Liver (tissue), 8 donors: ENCODE measurements at regions not wholly inside any gene's neighbourhood (a gene's known extent, or its start where the extent isn't known, plus 50 kb on each side); places are given as distances from the start of the nearest gene placed in this dataset.
A peak's percentile ranks its signal among the peaks of the same experiment; 100 is the strongest.

ENCODE experiments used
- DNase-seq: peaks from one replicate; pipeline ENCODE4 v3.0.0-alpha.2; 2017; ENCODE audit warnings: low spot score
- H3K27ac ChIP-seq, 2 donors: one replicate each; pipeline ENCODE4 v1.7.0; 2013; ENCODE audit warnings: inconsistent platforms in 2 of 2, low read length in 2 of 2, control low read depth in 1 of 2, low read depth in 1 of 2, mild to moderate bottlenecking in 1 of 2
- H3K27me3 ChIP-seq, 4 donors: one replicate each; pipeline versions ENCODE4 v1.6.1 to v1.7.0; 2013; ENCODE audit warnings: low read length in 3 of 4, inconsistent platforms in 1 of 4, mild to moderate bottlenecking in 1 of 4, moderate library complexity in 1 of 4; ENCODE audit not compliant: control insufficient read depth in 4 of 4, insufficient read depth in 4 of 4
- H3K36me3 ChIP-seq, 4 donors: one replicate each; pipeline versions ENCODE4 v1.6.1 to v1.7.0; 2013; ENCODE audit warnings: low read length in 3 of 4, mild to moderate bottlenecking in 3 of 4, low read depth in 1 of 4, moderate library complexity in 1 of 4; ENCODE audit not compliant: control insufficient read depth in 4 of 4, insufficient read depth in 3 of 4
- H3K4me1 ChIP-seq, 4 donors: one replicate each; pipeline versions ENCODE4 v1.6.1 to v1.7.0; 2013; ENCODE audit warnings: low read length in 3 of 4, mild to moderate bottlenecking in 3 of 4, moderate library complexity in 1 of 4; ENCODE audit not compliant: control insufficient read depth in 4 of 4, insufficient read depth in 4 of 4
- H3K4me3 ChIP-seq, 3 donors: one replicate each; pipeline versions ENCODE4 v1.6.1 to v1.7.0; 2013; ENCODE audit warnings: low read length in 3 of 3, control low read depth in 1 of 3, low read depth in 1 of 3, mild to moderate bottlenecking in 1 of 3
- H3K9ac ChIP-seq, 2 donors: one replicate each; pipeline ENCODE4 v1.7.0; 2013; ENCODE audit warnings: low read length in 2 of 2, mild to moderate bottlenecking in 2 of 2, moderate library complexity in 2 of 2, control low read depth in 1 of 2, low read depth in 1 of 2
- H3K9me3 ChIP-seq, 4 donors: one replicate each; pipeline versions ENCODE4 v1.6.1 to v1.7.0; 2013; ENCODE audit warnings: low read length in 3 of 4; ENCODE audit not compliant: control insufficient read depth in 4 of 4
- EGR1 ChIP-seq, 2 donors: IDR thresholded peaks; 2 replicates each; pipeline ENCODE4 v1.6.1; 2016 to 2018; ENCODE audit warnings: antibody characterized with exemption in 2 of 2, low read depth in 2 of 2
- FOXA1 ChIP-seq: IDR thresholded peaks from 2 replicates; pipeline ENCODE4 v1.6.1; 2016; ENCODE audit warnings: antibody characterized with exemption
- FOXA2 ChIP-seq: IDR thresholded peaks from 2 replicates; pipeline ENCODE4 v1.6.1; 2016; ENCODE audit warnings: antibody characterized with exemption
- GABPA ChIP-seq, 2 donors: IDR thresholded peaks in 1 of 2; conservative IDR thresholded peaks in 1 of 2; 2 replicates each; pipeline ENCODE4 v1.6.1; 2016; ENCODE audit warnings: antibody characterized with exemption in 2 of 2, mild to moderate bottlenecking in 1 of 2, moderate library complexity in 1 of 2
- HNF4A ChIP-seq, 2 donors: conservative IDR thresholded peaks; 2 replicates each; pipeline ENCODE4 v1.6.1; 2016; ENCODE audit warnings: antibody characterized with exemption in 2 of 2, mild to moderate bottlenecking in 2 of 2
- HNF4G ChIP-seq: IDR thresholded peaks from 2 replicates; pipeline ENCODE4 v1.6.1; 2016; ENCODE audit warnings: antibody characterized with exemption
- JUND ChIP-seq, 2 donors: IDR thresholded peaks; 2 replicates each; pipeline ENCODE4 v1.6.1; 2016; ENCODE audit warnings: antibody characterized with exemption in 2 of 2
- NR2F2 ChIP-seq: IDR thresholded peaks from 2 replicates; pipeline ENCODE4 v1.6.1; 2016; ENCODE audit warnings: antibody characterized with exemption
- RAD21 ChIP-seq, 2 donors: IDR thresholded peaks; 2 replicates each; pipeline ENCODE4 v1.6.1; 2016; ENCODE audit warnings: antibody characterized with exemption in 2 of 2, mild to moderate bottlenecking in 2 of 2
- RXRA ChIP-seq, 2 donors: IDR thresholded peaks; 2 replicates each; pipeline ENCODE4 v1.6.1; 2017 to 2018; ENCODE audit warnings: antibody characterized with exemption in 2 of 2, mild to moderate bottlenecking in 1 of 2
- TAF1 ChIP-seq: conservative IDR thresholded peaks from 2 replicates; pipeline ENCODE4 v1.6.1; 2016; ENCODE audit warnings: antibody characterized with exemption, mild to moderate bottlenecking
- YY1 ChIP-seq: IDR thresholded peaks from 2 replicates; pipeline ENCODE4 v1.6.1; 2016; ENCODE audit warnings: antibody characterized with exemption, mild to moderate bottlenecking
- WGBS: extraction: QIAGEN DNeasy Blood & Tissue Kit; methylation state at CpG from one replicate; pipeline ENCODE4 v1.1.7; 2013; 5-methylcytosine and 5-hydroxymethylcytosine counted together
- TF ChIP-seq, protein P1 (sequence below): IDR thresholded peaks from 2 replicates; pipeline ENCODE4 v1.6.1; 2016; ENCODE audit warnings: antibody characterized with exemption
- TF ChIP-seq, protein P2 (sequence below): IDR thresholded peaks from 2 replicates; pipeline ENCODE4 v1.6.1; 2016; ENCODE audit warnings: antibody characterized with exemption
- TF ChIP-seq, protein P3 (sequence below): IDR thresholded peaks from 2 replicates; pipeline ENCODE4 v1.6.1; 2016; ENCODE audit warnings: antibody characterized with exemption, mild to moderate bottlenecking
- TF ChIP-seq, protein P4 (sequence below): IDR thresholded peaks from 2 replicates; pipeline ENCODE4 v1.6.1; 2016; ENCODE audit warnings: antibody characterized with exemption
- TF ChIP-seq, protein P5 (sequence below): fragments of 150-350 bp; IDR thresholded peaks from 2 replicates; pipeline ENCODE4 v1.5.1; 2017; ENCODE audit warnings: improper control_type of control experiment, low read depth, low read length; ENCODE audit not compliant: missing input control
- donor health status: healthy.
- donor health status: healthy.
- donor health status: healthy.
- donor health status: healthy.
- donor health status: healthy.

DNA sequence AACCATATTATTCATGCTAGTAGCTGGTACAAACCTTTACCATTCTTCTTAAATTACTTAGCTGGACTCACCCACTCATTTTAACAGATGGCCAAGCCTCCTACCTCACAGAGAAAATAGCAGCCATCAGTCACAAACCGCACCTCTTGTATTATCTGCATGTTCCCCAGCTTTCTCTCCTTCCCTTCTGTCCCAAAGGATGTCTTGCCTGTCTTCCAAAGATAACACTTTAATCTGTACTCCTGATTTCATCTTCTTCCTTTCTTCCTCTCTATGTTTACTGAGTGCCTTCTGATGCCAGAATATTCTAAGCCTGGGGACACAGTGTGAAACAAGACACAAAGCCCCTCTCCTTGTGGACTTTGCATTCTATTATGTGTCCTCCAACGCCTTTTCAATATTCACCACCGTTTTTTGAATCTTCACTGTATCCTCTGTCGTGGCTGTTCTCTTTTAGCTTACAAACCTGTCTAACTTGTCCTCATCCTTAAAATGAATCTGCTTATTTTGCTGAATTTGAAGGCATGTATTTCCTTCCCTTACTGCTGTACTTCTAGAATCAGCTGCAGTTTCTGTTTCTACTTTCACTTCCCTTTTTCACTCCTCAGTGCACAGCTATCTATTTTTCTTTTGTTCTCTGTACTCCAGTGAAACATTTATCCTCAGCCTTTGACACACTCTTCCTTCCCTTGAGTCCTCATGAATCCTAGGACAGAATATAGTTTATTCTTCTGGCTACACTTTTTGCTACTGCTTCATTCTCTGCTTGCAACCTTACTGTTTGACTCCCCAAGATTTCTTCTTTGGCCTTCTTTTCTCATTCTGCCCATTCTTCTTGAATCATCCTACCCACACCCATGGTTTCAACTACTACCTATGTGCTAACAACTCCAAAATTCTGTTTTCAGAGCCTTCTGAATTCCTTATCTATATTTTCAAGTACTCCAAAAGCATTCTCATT is 216.9 kb upstream of the SAMSN1 start:
- Histone ChIP-seq H3K36me3 (no peaks in the 10 kb centered on the region), H3K4me3 (no peak overlapping the region), H3K27me3 (no peaks in the 10 kb centered on the region), H3K9me3 (no peaks in the 10 kb centered on the region), H3K27ac (peak overlapping the region; percentile 31 to 39), H3K9ac (no peak overlapping the region), H3K4me1 (peaks cover 0 to 1% (median 0%) of the 10 kb centered on the region in 4 donors)
- DNase-seq, result no peak
- no peak for TF ChIP-seq GABPA (IDR thresholded peaks at IDR 0.05 in 1 of 2, conservative IDR thresholded peaks at IDR 0.05 in 1 of 2)
- TF ChIP-seq EGR1 (IDR thresholded peaks at IDR 0.05; ENCODE audit: low read depth in 2 of 2), result no peak
- TF ChIP-seq FOXA2, result no peak
- TF ChIP-seq TAF1, result no peak
- no peak for TF ChIP-seq HNF4A (conservative IDR thresholded peaks at IDR 0.05)
- no peak for TF ChIP-seq RAD21 (IDR thresholded peaks at IDR 0.05)
- TF ChIP-seq, protein P1, sequence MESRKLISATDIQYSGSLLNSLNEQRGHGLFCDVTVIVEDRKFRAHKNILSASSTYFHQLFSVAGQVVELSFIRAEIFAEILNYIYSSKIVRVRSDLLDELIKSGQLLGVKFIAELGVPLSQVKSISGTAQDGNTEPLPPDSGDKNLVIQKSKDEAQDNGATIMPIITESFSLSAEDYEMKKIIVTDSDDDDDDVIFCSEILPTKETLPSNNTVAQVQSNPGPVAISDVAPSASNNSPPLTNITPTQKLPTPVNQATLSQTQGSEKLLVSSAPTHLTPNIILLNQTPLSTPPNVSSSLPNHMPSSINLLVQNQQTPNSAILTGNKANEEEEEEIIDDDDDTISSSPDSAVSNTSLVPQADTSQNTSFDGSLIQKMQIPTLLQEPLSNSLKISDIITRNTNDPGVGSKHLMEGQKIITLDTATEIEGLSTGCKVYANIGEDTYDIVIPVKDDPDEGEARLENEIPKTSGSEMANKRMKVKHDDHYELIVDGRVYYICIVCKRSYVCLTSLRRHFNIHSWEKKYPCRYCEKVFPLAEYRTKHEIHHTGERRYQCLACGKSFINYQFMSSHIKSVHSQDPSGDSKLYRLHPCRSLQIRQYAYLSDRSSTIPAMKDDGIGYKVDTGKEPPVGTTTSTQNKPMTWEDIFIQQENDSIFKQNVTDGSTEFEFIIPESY, result no peak
- no peak for TF ChIP-seq FOXA1
- TF ChIP-seq HNF4G, result no peak
- no peak for TF ChIP-seq RXRA (IDR thresholded peaks at IDR 0.05)
- no peak for TF ChIP-seq JUND (IDR thresholded peaks at IDR 0.05)
- TF ChIP-seq NR2F2, result no peak
- TF ChIP-seq, protein P2, sequence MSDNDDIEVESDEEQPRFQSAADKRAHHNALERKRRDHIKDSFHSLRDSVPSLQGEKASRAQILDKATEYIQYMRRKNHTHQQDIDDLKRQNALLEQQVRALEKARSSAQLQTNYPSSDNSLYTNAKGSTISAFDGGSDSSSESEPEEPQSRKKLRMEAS, result no peak
- TF ChIP-seq, protein P3, sequence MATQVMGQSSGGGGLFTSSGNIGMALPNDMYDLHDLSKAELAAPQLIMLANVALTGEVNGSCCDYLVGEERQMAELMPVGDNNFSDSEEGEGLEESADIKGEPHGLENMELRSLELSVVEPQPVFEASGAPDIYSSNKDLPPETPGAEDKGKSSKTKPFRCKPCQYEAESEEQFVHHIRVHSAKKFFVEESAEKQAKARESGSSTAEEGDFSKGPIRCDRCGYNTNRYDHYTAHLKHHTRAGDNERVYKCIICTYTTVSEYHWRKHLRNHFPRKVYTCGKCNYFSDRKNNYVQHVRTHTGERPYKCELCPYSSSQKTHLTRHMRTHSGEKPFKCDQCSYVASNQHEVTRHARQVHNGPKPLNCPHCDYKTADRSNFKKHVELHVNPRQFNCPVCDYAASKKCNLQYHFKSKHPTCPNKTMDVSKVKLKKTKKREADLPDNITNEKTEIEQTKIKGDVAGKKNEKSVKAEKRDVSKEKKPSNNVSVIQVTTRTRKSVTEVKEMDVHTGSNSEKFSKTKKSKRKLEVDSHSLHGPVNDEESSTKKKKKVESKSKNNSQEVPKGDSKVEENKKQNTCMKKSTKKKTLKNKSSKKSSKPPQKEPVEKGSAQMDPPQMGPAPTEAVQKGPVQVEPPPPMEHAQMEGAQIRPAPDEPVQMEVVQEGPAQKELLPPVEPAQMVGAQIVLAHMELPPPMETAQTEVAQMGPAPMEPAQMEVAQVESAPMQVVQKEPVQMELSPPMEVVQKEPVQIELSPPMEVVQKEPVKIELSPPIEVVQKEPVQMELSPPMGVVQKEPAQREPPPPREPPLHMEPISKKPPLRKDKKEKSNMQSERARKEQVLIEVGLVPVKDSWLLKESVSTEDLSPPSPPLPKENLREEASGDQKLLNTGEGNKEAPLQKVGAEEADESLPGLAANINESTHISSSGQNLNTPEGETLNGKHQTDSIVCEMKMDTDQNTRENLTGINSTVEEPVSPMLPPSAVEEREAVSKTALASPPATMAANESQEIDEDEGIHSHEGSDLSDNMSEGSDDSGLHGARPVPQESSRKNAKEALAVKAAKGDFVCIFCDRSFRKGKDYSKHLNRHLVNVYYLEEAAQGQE, result no peak
- TF ChIP-seq, protein P4, sequence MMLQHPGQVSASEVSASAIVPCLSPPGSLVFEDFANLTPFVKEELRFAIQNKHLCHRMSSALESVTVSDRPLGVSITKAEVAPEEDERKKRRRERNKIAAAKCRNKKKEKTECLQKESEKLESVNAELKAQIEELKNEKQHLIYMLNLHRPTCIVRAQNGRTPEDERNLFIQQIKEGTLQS, result no peak
- TF ChIP-seq, protein P5, sequence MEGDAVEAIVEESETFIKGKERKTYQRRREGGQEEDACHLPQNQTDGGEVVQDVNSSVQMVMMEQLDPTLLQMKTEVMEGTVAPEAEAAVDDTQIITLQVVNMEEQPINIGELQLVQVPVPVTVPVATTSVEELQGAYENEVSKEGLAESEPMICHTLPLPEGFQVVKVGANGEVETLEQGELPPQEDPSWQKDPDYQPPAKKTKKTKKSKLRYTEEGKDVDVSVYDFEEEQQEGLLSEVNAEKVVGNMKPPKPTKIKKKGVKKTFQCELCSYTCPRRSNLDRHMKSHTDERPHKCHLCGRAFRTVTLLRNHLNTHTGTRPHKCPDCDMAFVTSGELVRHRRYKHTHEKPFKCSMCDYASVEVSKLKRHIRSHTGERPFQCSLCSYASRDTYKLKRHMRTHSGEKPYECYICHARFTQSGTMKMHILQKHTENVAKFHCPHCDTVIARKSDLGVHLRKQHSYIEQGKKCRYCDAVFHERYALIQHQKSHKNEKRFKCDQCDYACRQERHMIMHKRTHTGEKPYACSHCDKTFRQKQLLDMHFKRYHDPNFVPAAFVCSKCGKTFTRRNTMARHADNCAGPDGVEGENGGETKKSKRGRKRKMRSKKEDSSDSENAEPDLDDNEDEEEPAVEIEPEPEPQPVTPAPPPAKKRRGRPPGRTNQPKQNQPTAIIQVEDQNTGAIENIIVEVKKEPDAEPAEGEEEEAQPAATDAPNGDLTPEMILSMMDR, result no peak
- TF ChIP-seq YY1, result no peak
- 47% methylated on average over 4 of the region's 4 CpGs for WGBS
